B cell (primary cell): ENCODE measurements at regions not wholly inside any gene's neighbourhood (a gene's known extent, or its start where the extent isn't known, plus 50 kb on each side); places are given as distances from the start of the nearest gene placed in this dataset.

Experiments
- ATAC-seq: fragments of 200-7000 bp; cut with Tn5 transposase; one replicate; pipeline ENCODE4 v1.10.0; 2021; ENCODE audit warnings: low read depth, mild to moderate bottlenecking, moderate number of reproducible peaks, moderate library complexity
- CTCF ChIA-PET: fragments of 350-600 bp; sonication (Branson Sonifier 250); formaldehyde crosslinking; loops from one replicate; lab custom pipeline; 2021; ENCODE audit warnings: antibody characterized with exemption, inconsistent platforms; lab: Charles Lee
- POLR2A ChIA-PET: fragments of 350-600 bp; sonication (Branson Sonifier 250); formaldehyde crosslinking; loops from one replicate; lab custom pipeline; 2021; ENCODE audit warnings: antibody characterized with exemption; lab: Charles Lee
- DNase-seq: peaks from one replicate; pipeline ENCODE4 v3.0.0; 2013
- H2AFZ ChIP-seq: 2 replicates; pipeline ENCODE4 v1.6.1; 2012; ENCODE audit warnings: mild to moderate bottlenecking, low read depth, low read length; ENCODE audit not compliant: insufficient read depth, poor library complexity, severe bottlenecking
- H3K27ac ChIP-seq, 2 donors: 1 replicate in 1 of 2; 2 replicates in 1 of 2; pipeline ENCODE4 v1.5.1; 2012 to 2013; ENCODE audit warnings: low read length in 2 of 2, mild to moderate bottlenecking in 2 of 2, moderate library complexity in 1 of 2
- H3K27me3 ChIP-seq, 4 experiments: fragments of 200-600 bp in 1 of 4; sonication (generic) in 1 of 4; replicated peaks in 1 of 4; 1 replicate in 2 of 4; 2 replicates in 2 of 4; pipeline versions ENCODE4 v1.6.1 to v1.7.0; 2013 to 2016; ENCODE audit warnings: low read length in 3 of 4, mild to moderate bottlenecking in 2 of 4, mixed read lengths in 1 of 4, moderate library complexity in 1 of 4; ENCODE audit not compliant: insufficient read depth in 4 of 4, control insufficient read depth in 3 of 4; ENCODE audit errors: control extremely low read depth in 1 of 4
- H3K36me3 ChIP-seq, 2 experiments: replicated peaks in 1 of 2; 1 replicate in 1 of 2; 2 replicates in 1 of 2; pipeline versions ENCODE4 v1.6.1 to v1.7.1; 2013; ENCODE audit warnings: low read length in 1 of 2; ENCODE audit not compliant: insufficient read depth in 2 of 2, control insufficient read depth in 1 of 2; ENCODE audit errors: control extremely low read depth in 1 of 2, extremely low read depth in 1 of 2
- H3K4me1 ChIP-seq, 2 donors: fragments of 200-600 bp in 1 of 2; sonication (generic) in 1 of 2; 1 replicate in 1 of 2; 2 replicates in 1 of 2; pipeline versions ENCODE4 v1.5.1 to v1.6.1; 2013 to 2017; ENCODE audit warnings: low read length in 2 of 2; ENCODE audit not compliant: control insufficient read depth in 2 of 2, insufficient read depth in 2 of 2
- H3K4me2 ChIP-seq: replicated peaks from 2 replicates; pipeline ENCODE3; 2012; ENCODE audit warnings: mild to moderate bottlenecking, low read depth, low read length; ENCODE audit not compliant: poor library complexity, severe bottlenecking
- H3K4me3 ChIP-seq, 5 experiments: fragments of 200-600 bp in 1 of 5; sonication (generic) in 1 of 5; 1 replicate in 3 of 5; 2 replicates in 2 of 5; pipeline versions ENCODE4 v1.5.1 to v1.7.0; 2011 to 2016; ENCODE audit warnings: low read length in 4 of 5, mild to moderate bottlenecking in 4 of 5, low read depth in 2 of 5, control low read depth in 1 of 5, moderate library complexity in 1 of 5; ENCODE audit not compliant: insufficient read depth in 1 of 5; ENCODE audit errors: control extremely low read depth in 1 of 5, extremely low read depth in 1 of 5
- H3K79me2 ChIP-seq: fragments of 200-600 bp; sonication (generic); one replicate; pipeline ENCODE4 v1.6.0; 2016; ENCODE audit warnings: low read length; ENCODE audit not compliant: control insufficient read depth, insufficient read depth
- H3K9ac ChIP-seq: fragments of 200-600 bp; sonication (generic); 2 replicates; pipeline ENCODE4 v1.6.1; 2017; ENCODE audit warnings: mild to moderate bottlenecking, low read length, moderate library complexity
- H3K9me3 ChIP-seq, 3 donors: one replicate each; pipeline versions ENCODE4 v1.6.1 to v1.7.1; 2013; ENCODE audit warnings: low read length in 2 of 3; ENCODE audit not compliant: control insufficient read depth in 2 of 3, insufficient read depth in 1 of 3; ENCODE audit errors: control extremely low read depth in 1 of 3
- H4K20me1 ChIP-seq: 2 replicates; pipeline ENCODE4 v1.6.0; 2012; ENCODE audit warnings: mild to moderate bottlenecking, low read length; ENCODE audit not compliant: insufficient read depth, control insufficient read depth, poor library complexity, severe bottlenecking
- H3K27ac Mint-ChIP-seq: one replicate; pipeline ENCODE4 v1.8.0; 2021; ENCODE audit warnings: mixed read lengths
- H3K27me3 Mint-ChIP-seq: one replicate; pipeline ENCODE4 v1.8.0; 2021; ENCODE audit warnings: mixed read lengths
- H3K4me1 Mint-ChIP-seq: one replicate; pipeline ENCODE4 v1.8.0; 2021; ENCODE audit warnings: mixed read lengths
- H3K4me3 Mint-ChIP-seq: one replicate; pipeline ENCODE4 v1.8.0; 2021; ENCODE audit warnings: mixed read lengths
- H3K9me3 Mint-ChIP-seq: one replicate; pipeline ENCODE4 v1.8.0; 2022; ENCODE audit warnings: mixed read lengths; ENCODE audit not compliant: insufficient read depth
- CTCF ChIP-seq: fragments of 200-600 bp; IDR thresholded peaks from one replicate; pipeline ENCODE4 v1.8.0; 2022; ENCODE audit warnings: antibody characterized with exemption, mild to moderate bottlenecking
- EZH2 ChIP-seq: IDR thresholded peaks from 2 replicates; pipeline ENCODE4 v1.6.1; 2012; ENCODE audit warnings: borderline replicate concordance, low read depth, mild to moderate bottlenecking, moderate library complexity, low read length; ENCODE audit not compliant: insufficient read depth, poor library complexity, severe bottlenecking
- WGBS: methylation state at CpG from one replicate; pipeline ENCODE4 v1.1.5; 2013; ENCODE audit warnings: missing lambda C conversion rate; ENCODE audit not compliant: insufficient coverage; 5-methylcytosine and 5-hydroxymethylcytosine counted together
- intact Hi-C: fragments of 100-400 bp; cut with micrococcal nuclease; formaldehyde crosslinking; loops from one replicate; pipeline ENCODE4 v1.10.0; 2022

- no peak overlapping the region for H3K4me3 ChIP-seq
- H2AFZ ChIP-seq: no peak overlapping the region
- POLR2A ChIA-PET: no interaction called here
- H3K9me3 Mint-ChIP-seq: peaks cover 14% of the 10 kb centered on the region
- no peaks in the 10 kb centered on the region for H3K36me3 ChIP-seq
- intact Hi-C loops: no loop called here
- TF ChIP-seq CTCF (no peak), EZH2 (no peak)
- no peaks in the 10 kb centered on the region for H3K79me2 ChIP-seq
- no peak for DNase-seq
- H3K9me3 ChIP-seq: no peaks in the 10 kb centered on the region
- CTCF ChIA-PET: no interaction called here
- no peaks in the 10 kb centered on the region for H3K27me3 Mint-ChIP-seq
- no peak overlapping the region for H3K27ac Mint-ChIP-seq
- no peak overlapping the region for H3K4me2 ChIP-seq
- H3K4me3 Mint-ChIP-seq: no peak overlapping the region
- no CpG with 5 or more reads among the region's 3 CpGs for WGBS
- H3K4me1 ChIP-seq: no peaks in the 10 kb centered on the region
- ATAC-seq: no peak
- H3K4me1 Mint-ChIP-seq: no peaks in the 10 kb centered on the region
- no peak overlapping the region for H3K9ac ChIP-seq
- H4K20me1 ChIP-seq: no peaks in the 10 kb centered on the region
- no peak overlapping the region for H3K27ac ChIP-seq
- no peaks in the 10 kb centered on the region for H3K27me3 ChIP-seq
These were observed 397.0 kb downstream of the CNTN3 start for GRCh38 chr3:74217467-74217866.

- no peaks in the 10 kb centered on the region for H3K27me3 ChIP-seq
- CTCF ChIA-PET: no interaction called here
- no peaks in the 10 kb centered on the region for H3K9me3 ChIP-seq
- no peak for TF ChIP-seq CTCF
- no peak for TF ChIP-seq EZH2
- no peaks in the 10 kb centered on the region for H3K36me3 ChIP-seq
- no peaks in the 10 kb centered on the region for H3K4me1 Mint-ChIP-seq
- no peaks in the 10 kb centered on the region for H3K79me2 ChIP-seq
- no peak overlapping the region for H3K9ac ChIP-seq
- no peak overlapping the region for H3K4me2 ChIP-seq
- no peaks in the 10 kb centered on the region for H3K27me3 Mint-ChIP-seq
- H3K4me3 ChIP-seq: no peak overlapping the region
- intact Hi-C loops: no loop called here
- WGBS: no CpG with 5 or more reads among the region's 4 CpGs
- ATAC-seq (no peak), DNase-seq (no peak)
- no peak overlapping the region for H3K4me3 Mint-ChIP-seq
- no peak overlapping the region for H2AFZ ChIP-seq
- H3K4me1 ChIP-seq: no peaks in the 10 kb centered on the region
- no peaks in the 10 kb centered on the region for H4K20me1 ChIP-seq
- POLR2A ChIA-PET: no interaction called here
- peaks cover 16% of the 10 kb centered on the region for H3K9me3 Mint-ChIP-seq
- no peak overlapping the region for H3K27ac Mint-ChIP-seq
- H3K27ac ChIP-seq: no peak overlapping the region
These were observed 400.2 kb downstream of the CNTN3 start for GRCh38 chr3:74214286-74214685.
